HG02588 (cell line): ENCODE measurements at regions not wholly inside any gene's neighbourhood (a gene's known extent, or its start where the extent isn't known, plus 50 kb on each side); places are given as distances from the start of the nearest gene placed in this dataset.

Source experiments
- ATAC-seq: cut with Tn5 transposase; IDR thresholded peaks from one replicate; pipeline ENCODE4 v1.9.1; 2021; ENCODE audit warnings: mild to moderate bottlenecking, moderate library complexity; ENCODE audit not compliant: unreplicated experiment

DNA sequence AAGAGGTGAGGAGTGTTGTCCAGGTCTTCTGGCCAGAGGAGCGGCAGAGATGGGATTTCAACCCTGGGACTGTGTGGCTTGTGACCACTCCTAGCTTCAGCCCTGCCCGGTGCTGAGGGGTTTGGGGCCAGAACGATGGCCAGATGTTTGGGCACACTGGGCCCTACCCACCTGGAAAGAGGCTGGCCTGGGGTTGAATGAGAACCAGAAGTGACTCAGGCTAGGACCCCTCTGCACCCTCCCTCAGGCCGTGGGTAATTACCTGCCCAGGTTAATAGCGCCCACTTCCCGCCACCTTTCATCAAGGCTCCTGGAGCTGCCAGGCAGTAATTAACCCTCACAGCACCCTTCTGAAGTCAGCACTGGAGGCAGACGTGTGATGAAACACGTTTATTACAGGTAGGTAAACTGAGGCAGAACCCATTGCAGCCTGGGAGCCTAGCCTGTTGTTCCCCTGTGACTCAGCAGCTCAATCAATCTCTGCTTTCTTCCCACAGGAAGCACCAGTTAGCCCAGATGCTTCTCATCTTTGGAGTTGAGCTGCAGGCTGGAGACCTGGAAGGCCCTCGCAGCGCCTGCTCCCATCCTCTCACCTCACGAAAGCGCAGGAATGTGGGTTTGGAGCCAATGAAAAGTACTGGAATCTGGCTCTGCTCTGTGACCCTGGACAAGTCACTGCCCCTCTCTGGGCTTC lies 120.8 kb downstream of the CEBPB start:
- ATAC-seq, result no peak

DNA sequence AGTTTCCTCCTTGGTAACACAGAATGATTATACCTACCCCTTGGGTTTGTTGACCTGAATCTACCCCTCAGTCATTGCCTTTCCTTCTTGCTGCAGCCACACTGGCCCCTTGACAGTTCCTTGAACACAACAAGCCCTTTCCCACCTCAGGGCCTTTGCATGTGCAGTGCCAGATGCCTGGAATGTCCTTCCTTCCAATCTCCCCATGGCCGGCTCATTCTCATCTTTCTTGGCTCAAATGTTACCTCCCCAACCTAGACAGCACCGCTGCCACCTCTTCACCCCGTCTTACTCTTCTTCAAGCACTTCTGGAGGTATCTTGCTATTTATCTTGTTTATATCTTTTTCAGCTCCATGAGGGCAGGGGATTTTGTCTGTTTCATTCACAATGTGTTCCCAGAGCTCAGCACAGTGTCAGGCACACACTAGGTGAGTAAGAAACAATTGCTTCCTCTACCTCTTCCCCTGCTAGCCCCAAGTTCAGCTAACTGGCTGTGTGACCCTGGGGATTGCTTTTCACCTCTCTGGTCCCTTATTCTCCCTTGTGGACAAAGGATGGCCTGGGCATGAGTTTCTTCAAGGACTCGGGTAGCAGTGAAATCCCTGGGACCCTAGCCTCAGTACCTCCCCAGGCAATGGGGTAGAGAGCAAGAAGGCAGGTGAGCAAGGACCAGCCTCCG lies 121.5 kb downstream of the CEBPB start:
- no peak for ATAC-seq

DNA sequence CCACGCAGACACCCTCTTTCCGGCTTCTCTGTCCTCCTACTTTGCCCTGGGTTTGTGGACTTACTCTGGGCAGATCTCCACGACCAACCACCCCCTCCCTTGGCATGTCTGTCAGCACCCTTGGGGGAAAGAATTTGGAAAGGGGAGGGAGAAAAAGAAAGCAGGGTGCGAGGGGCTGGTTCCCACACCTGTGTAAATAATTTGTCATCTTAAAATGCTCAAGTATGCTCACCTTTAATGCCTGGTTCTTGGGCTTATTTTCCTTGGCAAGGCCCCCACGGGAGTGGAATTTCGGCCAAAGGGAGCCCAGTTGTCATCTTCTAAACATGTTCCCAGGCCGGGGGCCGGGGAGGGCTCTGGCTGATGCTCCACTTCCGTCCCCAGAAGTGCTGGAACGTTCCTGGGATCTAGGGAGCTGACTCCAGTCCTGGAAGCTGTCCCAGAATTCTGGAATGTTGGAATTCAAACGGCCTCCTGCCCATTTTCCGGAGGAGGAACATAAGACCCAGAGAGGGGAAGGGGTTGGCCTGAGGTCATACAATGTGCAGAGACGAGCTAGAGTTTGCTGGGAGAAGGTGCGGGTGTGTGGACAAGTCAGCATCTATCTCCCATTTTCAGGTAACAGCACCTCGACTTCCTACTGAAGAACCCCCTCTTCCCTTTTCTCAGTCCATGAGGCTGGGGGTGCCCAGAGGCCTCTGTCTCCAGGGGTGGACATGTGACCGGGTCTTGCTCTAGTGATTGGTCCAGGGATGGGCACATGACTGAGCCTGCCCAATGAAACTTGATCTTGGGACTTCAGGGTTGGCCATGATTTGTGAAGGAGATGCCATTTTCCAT lies 122.3 kb downstream of the CEBPB start:
- no peak for ATAC-seq

GRCh38 chr20:50313522-50313820 lies 122.8 kb downstream of the CEBPB start:
- ATAC-seq, result no peak

DNA sequence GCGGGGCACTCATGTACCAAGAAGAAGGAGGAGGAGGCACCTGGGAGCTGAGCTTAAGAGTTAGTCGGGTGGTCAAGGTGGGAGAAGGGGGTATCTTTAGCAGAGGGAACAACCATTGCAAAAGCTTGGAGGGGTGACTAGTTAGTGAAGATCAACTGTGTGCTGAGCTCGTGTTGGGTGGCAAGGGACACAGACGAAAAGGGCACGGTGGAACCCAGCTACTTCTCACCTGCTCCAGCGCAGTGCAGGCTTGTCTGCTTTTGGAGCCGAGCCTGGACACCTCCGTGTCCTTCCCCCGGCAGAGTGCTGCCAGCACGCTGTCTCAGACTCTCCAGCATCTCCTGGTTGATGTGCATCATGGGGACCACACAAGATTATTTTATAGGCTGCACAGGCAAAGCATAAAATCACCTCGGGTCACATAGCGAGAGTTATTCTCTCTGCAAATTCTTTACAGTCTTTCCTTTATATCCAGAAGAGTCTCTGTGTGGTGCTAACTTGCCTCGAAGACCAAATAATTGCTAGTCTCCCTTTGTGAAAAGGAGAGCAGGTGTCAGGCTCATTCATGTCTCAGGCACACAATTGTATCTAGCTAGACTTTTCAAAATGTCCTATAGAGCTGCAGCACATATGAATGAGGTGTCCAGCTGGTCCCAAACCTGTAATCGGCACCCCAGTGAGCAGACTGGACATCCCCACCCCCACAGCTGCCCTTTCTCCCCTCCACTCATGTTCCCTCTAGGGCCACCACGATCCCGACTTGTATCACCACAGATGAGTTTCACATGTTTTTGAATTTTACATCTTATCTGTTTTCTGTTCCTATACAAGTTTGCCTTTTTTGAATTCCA lies 123.4 kb downstream of the CEBPB start:
- no peak for ATAC-seq

GRCh38 chr20:50314678-50315335 lies 124.2 kb downstream of the CEBPB start:
- ATAC-seq, result no peak

- no peak for ATAC-seq
Observed at GRCh38 chr20:50315586-50316551, 125.2 kb downstream of the CEBPB start.

- no peak for ATAC-seq
Observed at GRCh38 chr20:50317116-50317515, 126.5 kb downstream of the CEBPB start.

GRCh38 chr20:50317609-50318008 lies 127.0 kb downstream of the CEBPB start:
- no peak for ATAC-seq

GRCh38 chr20:50318710-50319109 lies 128.1 kb downstream of the CEBPB start:
- ATAC-seq, result no peak

DNA sequence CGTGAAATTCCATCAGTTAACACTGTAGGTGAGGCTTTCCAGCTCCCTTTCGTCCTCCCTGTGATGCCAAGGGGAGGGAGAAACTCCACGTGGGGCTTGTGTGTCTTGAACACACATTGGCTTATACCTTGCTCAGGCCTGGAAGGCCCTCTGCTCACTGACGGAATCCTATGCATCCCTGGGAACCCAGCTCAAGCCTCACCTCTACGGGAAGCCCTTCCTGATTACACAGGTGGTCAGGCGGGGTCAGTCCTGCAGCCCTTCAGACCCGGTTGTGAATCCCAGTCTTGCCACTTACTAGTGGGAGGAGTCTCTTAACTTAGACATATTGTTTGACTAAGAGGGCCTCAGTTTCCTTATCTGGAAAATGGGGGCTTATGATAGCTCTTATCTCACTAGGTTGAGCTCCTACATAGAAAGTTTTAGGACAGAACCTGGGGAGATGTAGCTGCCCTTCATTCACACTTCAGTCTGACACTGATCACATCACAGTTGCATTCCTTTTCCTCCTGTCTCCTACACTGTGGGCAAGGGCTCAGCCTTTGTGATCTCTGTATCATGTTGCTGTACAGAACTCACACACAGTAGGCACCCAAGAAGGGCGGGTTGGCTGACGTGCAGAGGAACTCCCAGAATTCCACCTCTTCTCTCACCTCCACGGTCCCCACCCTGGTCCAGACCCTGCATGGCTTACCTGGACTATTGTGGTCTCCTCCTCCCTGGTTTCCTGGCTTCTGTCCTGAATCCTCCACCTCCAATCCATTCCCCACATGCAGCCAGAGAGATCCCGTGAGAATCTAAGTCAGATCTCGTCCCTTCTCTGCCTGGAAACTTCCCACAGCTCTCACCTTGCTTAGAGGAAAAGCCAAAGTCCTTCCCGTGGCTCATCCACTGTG lies 129.6 kb downstream of the CEBPB start:
- ATAC-seq, result no peak

GRCh38 chr20:50320901-50321796 lies 130.5 kb downstream of the CEBPB start:
- no peak for ATAC-seq

GRCh38 chr20:50321797-50322480 lies 131.3 kb downstream of the CEBPB start:
- ATAC-seq, result no peak

DNA sequence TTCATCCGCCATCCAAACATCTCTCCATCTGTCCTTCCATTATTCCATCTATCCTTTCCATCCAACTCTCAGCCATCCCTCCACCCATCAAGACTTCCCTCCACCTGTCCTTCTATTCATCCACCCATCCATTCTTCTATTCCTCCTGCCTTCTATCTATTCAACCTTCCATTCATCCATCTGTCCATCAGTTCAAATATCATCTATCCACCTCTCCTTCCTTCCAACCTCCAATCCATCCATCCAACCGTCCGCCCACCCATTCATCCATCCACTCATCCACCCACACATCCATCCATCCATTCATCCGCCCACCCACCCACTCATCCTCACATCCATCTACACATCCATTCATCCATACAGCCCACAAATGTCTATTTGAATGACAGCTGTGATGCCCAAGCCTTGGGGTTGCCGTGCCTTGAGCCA lies 132.1 kb downstream of the CEBPB start:
- no peak for ATAC-seq

- ATAC-seq, result no peak
Observed at GRCh38 chr20:50323209-50323608, 132.6 kb downstream of the CEBPB start.
